ENCODE measurements at regions not wholly inside any gene's neighbourhood (a gene's known extent, or its start where the extent isn't known, plus 50 kb on each side); places are given as distances from the start of the nearest gene placed in this dataset.

- TF ChIP-seq TAF1 (IDR thresholded peaks at IDR 0.05; ENCODE audit: low read depth) (no peak), EP300 (IDR thresholded peaks at IDR 0.05; ENCODE audit: borderline replicate concordance) (no peak), EGR1 (IDR thresholded peaks at IDR 0.05) (no peak), RAD21 (IDR thresholded peaks at IDR 0.05; ENCODE audit: low read depth) (no peak), NFIC (IDR thresholded peaks at IDR 0.05) (no peak), FOXM1 (IDR thresholded peaks at IDR 0.05; ENCODE audit: borderline replicate concordance, low read depth) (no peak), CEBPB (IDR thresholded peaks at IDR 0.05) (no peak), YY1 (IDR thresholded peaks at IDR 0.05; ENCODE audit: low read depth) (no peak), REST (IDR thresholded peaks at IDR 0.05; ENCODE audit: low read depth) (no peak), ZBTB7A (IDR thresholded peaks at IDR 0.05; ENCODE audit: low read depth) (no peak), CREB1 (IDR thresholded peaks at IDR 0.05; ENCODE audit: low read depth) (no peak), TCF12 (IDR thresholded peaks at IDR 0.05; ENCODE audit: low read depth) (no peak), USF1 (IDR thresholded peaks at IDR 0.05) (no peak), TEAD4 (IDR thresholded peaks at IDR 0.05) (no peak), MAX (IDR thresholded peaks at IDR 0.05) (no peak)
Observed at GRCh38 chr9:96022445-96023051, 147.1 kb downstream of the ERCC6L2 start.

- TF ChIP-seq TEAD4 (IDR thresholded peaks at IDR 0.05) (no peak), ZBTB7A (IDR thresholded peaks at IDR 0.05; ENCODE audit: low read depth) (peak; percentile 7; the same call in 1 of the 2 replicates), CEBPB (IDR thresholded peaks at IDR 0.05) (no peak)
Observed at GRCh38 chr9:96021551-96022444, 146.3 kb downstream of the ERCC6L2 start.

GRCh38 chr9:96020792-96021550 is 145.5 kb downstream of the ERCC6L2 start:
- no peak for TF ChIP-seq TEAD4 (IDR thresholded peaks at IDR 0.05)
- no peak for TF ChIP-seq MAX (IDR thresholded peaks at IDR 0.05)
- TF ChIP-seq ZBTB7A (IDR thresholded peaks at IDR 0.05; ENCODE audit: low read depth) = peak; percentile 84

GRCh38 chr9:96020300-96020791 is 144.9 kb downstream of the ERCC6L2 start:
- no peak for TF ChIP-seq USF1 (IDR thresholded peaks at IDR 0.05)
- no peak for TF ChIP-seq TCF12 (IDR thresholded peaks at IDR 0.05; ENCODE audit: low read depth)
- no peak for TF ChIP-seq CEBPB (IDR thresholded peaks at IDR 0.05)
- TF ChIP-seq YY1 (IDR thresholded peaks at IDR 0.05; ENCODE audit: low read depth) = no peak
- no peak for TF ChIP-seq RAD21 (IDR thresholded peaks at IDR 0.05; ENCODE audit: low read depth)
- TF ChIP-seq EP300 (IDR thresholded peaks at IDR 0.05; ENCODE audit: borderline replicate concordance) = no peak
- TF ChIP-seq REST (IDR thresholded peaks at IDR 0.05; ENCODE audit: low read depth) = no peak
- TF ChIP-seq CREB1 (IDR thresholded peaks at IDR 0.05; ENCODE audit: low read depth) = no peak
- no peak for TF ChIP-seq MAX (IDR thresholded peaks at IDR 0.05)
- no peak for TF ChIP-seq ZBTB7A (IDR thresholded peaks at IDR 0.05; ENCODE audit: low read depth)
- TF ChIP-seq NFIC (IDR thresholded peaks at IDR 0.05) = no peak
- no peak for TF ChIP-seq TEAD4 (IDR thresholded peaks at IDR 0.05)
- TF ChIP-seq EGR1 (IDR thresholded peaks at IDR 0.05) = no peak
- no peak for TF ChIP-seq FOXM1 (IDR thresholded peaks at IDR 0.05; ENCODE audit: borderline replicate concordance, low read depth)
- no peak for TF ChIP-seq TAF1 (IDR thresholded peaks at IDR 0.05; ENCODE audit: low read depth)

Measured in Ishikawa (cell line).